HCT116 (cell line): ENCODE measurements at regions not wholly inside any gene's neighbourhood (a gene's known extent, or its start where the extent isn't known, plus 50 kb on each side); places are given as distances from the start of the nearest gene placed in this dataset.

ENCODE experiments used
- ATAC-seq: fragments of 200-7000 bp; cut with Tn5 transposase; 2 replicates; pipeline ENCODE4 v1.9.1; 2020; ENCODE audit warnings: mild to moderate bottlenecking, moderate library complexity
- BruUV-seq: library from RNA; stranded (reverse); fragments of 400-500 nt; replicated peaks from 2 replicates; lab custom pipeline; 2021; lab: Mats Ljungman, UMichigan
- CTCF ChIA-PET: fragments of 300-600 bp; sonication (Branson Sonifier 250); formaldehyde crosslinking; loops from one replicate; lab custom pipeline; 2021; ENCODE audit warnings: antibody characterized with exemption; lab: Charles Lee
- POLR2A ChIA-PET: fragments of 300-600, 350-600 bp; sonication (Branson Sonifier 250); formaldehyde crosslinking; loops from one replicate; lab custom pipeline; 2021; ENCODE audit warnings: antibody characterized with exemption; lab: Charles Lee
- RAD21 ChIA-PET, 2 experiments: fragments of 300-600 bp; sonication (Branson Sonifier 250); formaldehyde crosslinking; loops; one replicate each; lab custom pipeline; 2023; ENCODE audit warnings: low total read pairs in 2 of 2; ENCODE audit not compliant: uncharacterized antibody in 2 of 2, unreplicated experiment in 2 of 2, low non-redundant PET in 1 of 2; lab: Charles Lee
- DNase-seq: peaks from one replicate; pipeline ENCODE4 v3.0.0-alpha.2; 2010; ENCODE audit warnings: low read depth, low spot score
- H2AFZ ChIP-seq: fragments of 200-600 bp; shearing (Covaris generic), sonication (generic); 2 replicates; pipeline ENCODE4 v1.6.1; 2017; ENCODE audit warnings: low read depth, mixed run types, mixed read lengths, antibody characterized with exemption, low read length; ENCODE audit not compliant: poor library complexity, severe bottlenecking
- H3K27ac ChIP-seq: 2 replicates; pipeline ENCODE4 v1.5.1; 2012; ENCODE audit warnings: low read depth, low read length
- H3K27me3 ChIP-seq: fragments of 200-600 bp; sonication (generic); 2 replicates; pipeline ENCODE4 v1.6.1; 2016; ENCODE audit warnings: mixed run types, low read length, mixed read lengths; ENCODE audit not compliant: insufficient read depth
- H3K36me3 ChIP-seq, 2 experiments: fragments of 200-500 bp in 1 of 2; fragments of 200-600 bp in 1 of 2; sonication (Bioruptor generic) in 1 of 2; sonication (generic) in 1 of 2; 2 replicates each; pipeline versions ENCODE4 v1.5.1 to v1.6.1; 2014 to 2016; ENCODE audit warnings: low read length in 2 of 2, inconsistent platforms in 1 of 2, mixed read lengths in 1 of 2, mixed run types in 1 of 2; ENCODE audit not compliant: insufficient read depth in 2 of 2, control insufficient read depth in 1 of 2
- H3K4me1 ChIP-seq, 2 experiments: fragments of 200-600 bp in 1 of 2; sonication (generic) in 1 of 2; 2 replicates each; pipeline versions ENCODE4 v1.5.1 to v1.6.1; 2012 to 2017; ENCODE audit warnings: low read length in 2 of 2, inconsistent platforms in 1 of 2, mild to moderate bottlenecking in 1 of 2, mixed read lengths in 1 of 2, mixed run types in 1 of 2, moderate library complexity in 1 of 2; ENCODE audit not compliant: insufficient read depth in 2 of 2, control insufficient read depth in 1 of 2
- H3K4me2 ChIP-seq: fragments of 200-600 bp; sonication (generic); 2 replicates; pipeline ENCODE4 v1.6.1; 2017; ENCODE audit warnings: mixed run types, low read length, mixed read lengths
- H3K4me3 ChIP-seq, 2 experiments: fragments of 200-600 bp in 1 of 2; sonication (generic) in 1 of 2; replicated peaks in 1 of 2; 2 replicates each; pipeline ENCODE4 v1.5.1; 2011 to 2016; ENCODE audit warnings: low read length in 2 of 2, control low read depth in 1 of 2, low read depth in 1 of 2, mild to moderate bottlenecking in 1 of 2, mixed read lengths in 1 of 2, mixed run types in 1 of 2
- H3K79me2 ChIP-seq: fragments of 200-600 bp; sonication (generic); 2 replicates; pipeline ENCODE4 v1.6.1; 2017; ENCODE audit warnings: mild to moderate bottlenecking, mixed run types, low read length, moderate library complexity, mixed read lengths; ENCODE audit not compliant: insufficient read depth
- H3K9ac ChIP-seq: fragments of 200-600 bp; sonication (generic); 2 replicates; pipeline ENCODE4 v1.6.1; 2016; ENCODE audit warnings: low read length, mixed read lengths
- H3K9me2 ChIP-seq: fragments of 200-600 bp; sonication (generic), shearing (Covaris generic); 2 replicates; pipeline ENCODE4 v1.6.1; 2017; ENCODE audit warnings: mixed run types, mild to moderate bottlenecking, moderate library complexity; ENCODE audit not compliant: insufficient read depth
- H3K9me3 ChIP-seq, 2 experiments: fragments of 200-500 bp in 1 of 2; fragments of 200-600 bp in 1 of 2; sonication (Bioruptor generic) in 1 of 2; sonication (generic) in 1 of 2; 2 replicates each; pipeline ENCODE4 v1.6.1; 2014 to 2017; ENCODE audit warnings: low read length in 2 of 2, mixed read lengths in 2 of 2, inconsistent platforms in 1 of 2, low read depth in 1 of 2, mild to moderate bottlenecking in 1 of 2, mixed run types in 1 of 2, moderate library complexity in 1 of 2; ENCODE audit not compliant: control insufficient read depth in 1 of 2, insufficient read depth in 1 of 2
- H4K20me1 ChIP-seq: fragments of 200-600 bp; sonication (generic), shearing (Covaris generic); 2 replicates; pipeline ENCODE4 v1.6.1; 2017; ENCODE audit warnings: mixed run types, mild to moderate bottlenecking, moderate library complexity; ENCODE audit not compliant: insufficient read depth
- ATF3 ChIP-seq: IDR thresholded peaks from 2 replicates; pipeline ENCODE4 v1.6.1; 2012
- CBX3 ChIP-seq: IDR thresholded peaks from 2 replicates; pipeline ENCODE4 v1.6.1; 2012; ENCODE audit warnings: low read depth
- CTCF ChIP-seq, 3 experiments: fragments of 200-600 bp in 1 of 3; sonication (generic) in 1 of 3; IDR thresholded peaks in 2 of 3; conservative IDR thresholded peaks in 1 of 3; 2 replicates each; pipeline ENCODE4 v1.5.1; 2012 to 2017; ENCODE audit warnings: low read depth in 2 of 3, low read length in 2 of 3, antibody characterized with exemption in 1 of 3, borderline replicate concordance in 1 of 3, control low read depth in 1 of 3, mild to moderate bottlenecking in 1 of 3, mixed read lengths in 1 of 3, mixed run types in 1 of 3, moderate library complexity in 1 of 3; ENCODE audit not compliant: insufficient read depth in 1 of 3
- EGR1 ChIP-seq: IDR thresholded peaks from 2 replicates; pipeline ENCODE4 v1.6.1; 2012; ENCODE audit warnings: low read depth
- EZH2 ChIP-seq: fragments of 200-600 bp; sonication (generic); IDR thresholded peaks from 2 replicates; pipeline ENCODE4 v1.6.1; 2017; ENCODE audit warnings: antibody characterized with exemption, mixed run types
- EZH2phosphoT487 ChIP-seq: fragments of 200-600 bp; IDR thresholded peaks from 2 replicates; pipeline ENCODE4 v1.6.1; 2018; ENCODE audit warnings: antibody characterized with exemption, borderline replicate concordance
- FOSL1 ChIP-seq: IDR thresholded peaks from 2 replicates; pipeline ENCODE4 v1.6.1; 2012; ENCODE audit warnings: low read depth
- JUND ChIP-seq: IDR thresholded peaks from 2 replicates; pipeline ENCODE4 v1.6.1; 2012
- MAX ChIP-seq: IDR thresholded peaks from 2 replicates; pipeline ENCODE4 v1.6.1; 2012
- POLR2A ChIP-seq: IDR thresholded peaks from 2 replicates; pipeline ENCODE4 v1.7.0; 2011; ENCODE audit warnings: borderline replicate concordance; ENCODE audit not compliant: insufficient read depth, insufficient read length; ENCODE audit errors: extremely low read depth
- RAD21 ChIP-seq: IDR thresholded peaks from 2 replicates; pipeline ENCODE4 v1.6.1; 2012; ENCODE audit warnings: low read depth, mild to moderate bottlenecking
- SIN3A ChIP-seq: IDR thresholded peaks from 2 replicates; pipeline ENCODE4 v1.6.1; 2012; ENCODE audit warnings: low read depth
- SP1 ChIP-seq: IDR thresholded peaks from 2 replicates; pipeline ENCODE4 v1.6.1; 2012; ENCODE audit warnings: low read depth
- SRF ChIP-seq: IDR thresholded peaks from 2 replicates; pipeline ENCODE4 v1.6.1; 2012; ENCODE audit warnings: low read depth
- TCF7L2 ChIP-seq: IDR thresholded peaks from 2 replicates; pipeline ENCODE4 v1.7.0; 2011; ENCODE audit warnings: borderline replicate concordance, inconsistent platforms; ENCODE audit not compliant: insufficient read depth, insufficient read length; ENCODE audit errors: extremely low read depth
- YY1 ChIP-seq: IDR thresholded peaks from 2 replicates; pipeline ENCODE4 v1.6.1; 2011; ENCODE audit warnings: low read length, low read depth, moderate library complexity, mild to moderate bottlenecking; ENCODE audit not compliant: insufficient replicate concordance; ENCODE audit errors: extremely low read depth
- ZBTB33 ChIP-seq: IDR thresholded peaks from 2 replicates; pipeline ENCODE4 v1.6.1; 2011; ENCODE audit warnings: mild to moderate bottlenecking, low read length, moderate library complexity; ENCODE audit not compliant: insufficient replicate concordance; ENCODE audit errors: extremely low read depth
- intact Hi-C: fragments of 100-400 bp; cut with micrococcal nuclease; formaldehyde crosslinking; loops from 2 replicates; pipeline ENCODE4 v1.10.0; 2022

GRCh38 chr6:66057034-66057433, 350.0 kb upstream of the EYS start (continued):
- TF ChIP-seq CTCF (IDR thresholded peaks at IDR 0.05 in 2 of 3, conservative IDR thresholded peaks at IDR 0.05 in 1 of 3; ENCODE audit: borderline replicate concordance in 1 of 3, insufficient read depth in 1 of 3, low read depth in 2 of 3, low read length in 2 of 3), result no peak

- BruUV-seq, result no TSS peak
- TF ChIP-seq EZH2phosphoT487 (no peak), MAX (no peak), RAD21 (no peak), POLR2A (no peak), ZBTB33 (no peak), SRF (no peak), ATF3 (no peak), YY1 (no peak), CTCF (IDR thresholded peaks at IDR 0.05 in 2 of 3, conservative IDR thresholded peaks at IDR 0.05 in 1 of 3; ENCODE audit: borderline replicate concordance in 1 of 3, insufficient read depth in 1 of 3, low read depth in 2 of 3, low read length in 2 of 3) (no peak), SP1 (no peak), FOSL1 (no peak), SIN3A (no peak), JUND (no peak), TCF7L2 (no peak), CBX3 (no peak), EGR1 (no peak), EZH2 (no peak)
Measured at GRCh38 chr6:66054967-66055366, 347.9 kb upstream of the EYS start.

More at GRCh38 chr6:66054967-66055366, 347.9 kb upstream of the EYS start:
- no peaks in the 10 kb centered on the region for H3K79me2 ChIP-seq
- no peak overlapping the region for H3K9ac ChIP-seq
- no peaks in the 10 kb centered on the region for H3K36me3 ChIP-seq
- DNase-seq, result no peak
- ChIA-PET CTCF (no interaction called here), POLR2A (no interaction called here), RAD21 (no interaction called here)
- intact Hi-C loops, result no loop called here
- H3K9me2 ChIP-seq, result no peaks in the 10 kb centered on the region
- no peak overlapping the region for H3K27ac ChIP-seq
- ATAC-seq, result no peak
- no peaks in the 10 kb centered on the region for H4K20me1 ChIP-seq
- no peaks in the 10 kb centered on the region for H3K27me3 ChIP-seq
- H3K9me3 ChIP-seq, result peaks cover 8 to 10% of the 10 kb centered on the region in 2 experiments; a peak in 3 of 4 replicates
- no peak overlapping the region for H2AFZ ChIP-seq
- H3K4me2 ChIP-seq, result no peak overlapping the region
- H3K4me3 ChIP-seq, result no peak overlapping the region
- H3K4me1 ChIP-seq, result no peaks in the 10 kb centered on the region
